GM23338 (cell line): ENCODE measurements at regions not wholly inside any gene's neighbourhood (a gene's known extent, or its start where the extent isn't known, plus 50 kb on each side); places are given as distances from the start of the nearest gene placed in this dataset.
A peak's percentile ranks its signal among the peaks of the same experiment; 100 is the strongest.

Experiments used
- ATAC-seq: fragments of 200-7000 bp; cut with Tn5 transposase; 3 replicates; pipeline ENCODE4 v1.9.1; 2020
- DNase-seq: peaks from one replicate; pipeline ENCODE4 v3.0.0-alpha.2; 2015; ENCODE audit warnings: low spot score
- H2AFZ ChIP-seq: fragments of 200-600 bp; sonication (generic); 2 replicates; pipeline ENCODE4 v1.8.0; 2016; ENCODE audit warnings: antibody characterized with exemption, mild to moderate bottlenecking, moderate library complexity
- H3F3A ChIP-seq: fragments of 200-600 bp; sonication (generic); replicated peaks from 2 replicates; pipeline ENCODE4 v1.8.0; 2017; ENCODE audit warnings: antibody characterized with exemption, mixed run types, low read depth
- H3K27ac ChIP-seq: fragments of 200-600 bp; sonication (generic); 2 replicates; pipeline ENCODE4 v1.6.1; 2016; ENCODE audit warnings: low read depth
- H3K27me3 ChIP-seq: fragments of 200-600 bp; sonication (generic); 2 replicates; pipeline ENCODE4 v1.8.0; 2016; ENCODE audit warnings: mild to moderate bottlenecking, mixed run types, moderate library complexity; ENCODE audit not compliant: insufficient read depth
- H3K36me3 ChIP-seq: fragments of 200-600 bp; sonication (generic); 2 replicates; pipeline ENCODE4 v1.8.0; 2016; ENCODE audit warnings: mild to moderate bottlenecking; ENCODE audit not compliant: insufficient read depth
- H3K4me1 ChIP-seq: fragments of 200-600 bp; sonication (generic); 2 replicates; pipeline ENCODE4 v1.8.0; 2016; ENCODE audit warnings: mild to moderate bottlenecking, moderate library complexity; ENCODE audit not compliant: insufficient read depth
- H3K4me2 ChIP-seq: fragments of 200-600 bp; sonication (generic); 2 replicates; pipeline ENCODE4 v1.7.1; 2017; ENCODE audit warnings: mixed run types
- H3K4me3 ChIP-seq: fragments of 200-600 bp; sonication (generic); 2 replicates; pipeline ENCODE4 v1.6.1; 2016; ENCODE audit warnings: mixed run types
- H3K79me2 ChIP-seq: fragments of 200-600 bp; sonication (generic); replicated peaks from 2 replicates; pipeline ENCODE4 v1.8.0; 2017; ENCODE audit warnings: mild to moderate bottlenecking; ENCODE audit not compliant: insufficient read depth
- H3K9me2 ChIP-seq: fragments of 200-600 bp; sonication (generic); 2 replicates; pipeline ENCODE4 v1.8.0; 2017; ENCODE audit not compliant: insufficient read depth
- H4K20me1 ChIP-seq: fragments of 200-600 bp; sonication (generic); replicated peaks from 2 replicates; pipeline ENCODE4 v1.8.0; 2017; ENCODE audit warnings: mild to moderate bottlenecking; ENCODE audit not compliant: insufficient read depth
- H3K27ac Mint-ChIP-seq: 2 replicates; pipeline ENCODE4 v1.8.0; 2020; ENCODE audit warnings: inconsistent platforms, mild to moderate bottlenecking, moderate library complexity, mixed read lengths
- H3K27me3 Mint-ChIP-seq: 3 replicates; pipeline ENCODE4 v1.8.0; 2022; ENCODE audit warnings: low read depth, mild to moderate bottlenecking, moderate library complexity, mixed read lengths, inconsistent platforms; ENCODE audit not compliant: insufficient read depth, poor library complexity
- H3K36me3 Mint-ChIP-seq: 3 replicates; pipeline ENCODE4 v1.8.0; 2021; ENCODE audit warnings: low read depth, mild to moderate bottlenecking, inconsistent platforms, moderate library complexity, mixed read lengths
- H3K4me1 Mint-ChIP-seq: 3 replicates; pipeline ENCODE4 v1.8.0; 2020; ENCODE audit warnings: mild to moderate bottlenecking, inconsistent platforms, mixed read lengths
- H3K4me3 Mint-ChIP-seq: 3 replicates; pipeline ENCODE4 v1.8.0; 2021; ENCODE audit warnings: moderate library complexity, mild to moderate bottlenecking, inconsistent platforms, mixed read lengths
- H3K9me3 Mint-ChIP-seq: 3 replicates; pipeline ENCODE4 v1.8.0; 2020; ENCODE audit warnings: moderate library complexity, mild to moderate bottlenecking, inconsistent platforms, mixed read lengths
- CTCF ChIP-seq, 2 experiments: fragments of 200-600 bp in 1 of 2; sonication (generic) in 1 of 2; conservative IDR thresholded peaks; 2 replicates each; pipeline versions ENCODE4 v1.5.1 to v1.6.1; 2016 to 2017; ENCODE audit warnings: antibody characterized with exemption in 2 of 2, low read depth in 2 of 2, mild to moderate bottlenecking in 2 of 2, moderate library complexity in 1 of 2
- EZH2 ChIP-seq: fragments of 200-600 bp; sonication (generic); IDR thresholded peaks from one replicate; pipeline ENCODE4 v1.8.0; 2017; ENCODE audit warnings: antibody characterized with exemption, mild to moderate bottlenecking, low read depth; ENCODE audit not compliant: unreplicated experiment
- JUNB ChIP-seq: IDR thresholded peaks from one replicate; pipeline ENCODE4 v1.6.1; 2016; ENCODE audit warnings: antibody characterized with exemption; ENCODE audit not compliant: unreplicated experiment
- REST ChIP-seq: IDR thresholded peaks from one replicate; pipeline ENCODE4 v1.6.1; 2018; ENCODE audit warnings: antibody characterized with exemption; ENCODE audit not compliant: unreplicated experiment
- STAT1 ChIP-seq: IDR thresholded peaks from one replicate; pipeline ENCODE4 v1.6.1; 2016; ENCODE audit warnings: antibody characterized with exemption; ENCODE audit not compliant: unreplicated experiment
- ZNF114 ChIP-seq: fragments of 250-450 bp; sonication (Bioruptor Pico); IDR thresholded peaks from 2 replicates; pipeline ENCODE4 v1.5.0; 2020; ENCODE audit warnings: mild to moderate bottlenecking, moderate library complexity
- ZNF331 ChIP-seq: fragments of 250-450 bp; sonication (Bioruptor Pico); IDR thresholded peaks from 2 replicates; pipeline ENCODE4 v1.5.0; 2020; ENCODE audit warnings: low read depth, mild to moderate bottlenecking, moderate library complexity

GRCh38 chrX:74015379-74016019 is 163.0 kb upstream of the XIST start:
- peak; percentile 70 for DNase-seq
- H3K36me3 Mint-ChIP-seq = peaks cover 38% of the 10 kb centered on the region
- Histone ChIP-seq H3K4me3 (no peak overlapping the region), H3K27me3 (no peaks in the 10 kb centered on the region), H3K4me2 (no peak overlapping the region), H3K79me2 (no peaks in the 10 kb centered on the region), H3K9me2 (no peaks in the 10 kb centered on the region), H3K36me3 (no peaks in the 10 kb centered on the region), H3K4me1 (no peaks in the 10 kb centered on the region), H3K27ac (no peak overlapping the region), H2AFZ (no peak overlapping the region), H4K20me1 (no peaks in the 10 kb centered on the region), H3F3A (no peaks in the 10 kb centered on the region)
- H3K27me3 Mint-ChIP-seq = peaks cover 1% of the 10 kb centered on the region
- H3K9me3 Mint-ChIP-seq = peaks cover 23% of the 10 kb centered on the region
- H3K4me3 Mint-ChIP-seq = no peak overlapping the region
- no peaks in the 10 kb centered on the region for H3K4me1 Mint-ChIP-seq
- H3K27ac Mint-ChIP-seq = no peak overlapping the region
- TF ChIP-seq EZH2 (no peak), REST (no peak), CTCF (conservative IDR thresholded peaks at IDR 0.05; ENCODE audit: low read depth in 2 of 2) (peak; percentile 77 to 81)
- ATAC-seq = peak; percentile 92

GRCh38 chrX:74009041-74009440 is 156.5 kb upstream of the XIST start:
- H3K27ac Mint-ChIP-seq = no peak overlapping the region
- H3K27ac ChIP-seq = no peak overlapping the region; the same call in 1 of the 2 replicates

More at GRCh38 chrX:74009041-74009440, 156.5 kb upstream of the XIST start:
- no peak for TF ChIP-seq JUNB
- TF ChIP-seq ZNF114 (CRISPR knock-in tag) = no peak
- TF ChIP-seq STAT1 = no peak
- no peak for TF ChIP-seq ZNF331 (CRISPR knock-in tag)
- H3K4me2 ChIP-seq = no peak overlapping the region
- H4K20me1 ChIP-seq = no peaks in the 10 kb centered on the region
- Mint-ChIP-seq H3K9me3 (peaks cover 16% of the 10 kb centered on the region; the same call in 2 of the 3 replicates), H3K4me3 (no peak overlapping the region), H3K4me1 (no peaks in the 10 kb centered on the region), H3K36me3 (peaks cover 24% of the 10 kb centered on the region), H3K27me3 (no peaks in the 10 kb centered on the region)
- no peak overlapping the region for H2AFZ ChIP-seq
- no peaks in the 10 kb centered on the region for H3K79me2 ChIP-seq
- no peak overlapping the region for H3K4me3 ChIP-seq
- no peaks in the 10 kb centered on the region for H3K9me2 ChIP-seq
- H3K36me3 ChIP-seq = peaks cover 5% of the 10 kb centered on the region; the same call in 1 of the 2 replicates
- H3K4me1 ChIP-seq = no peaks in the 10 kb centered on the region
- H3K27me3 ChIP-seq = no peaks in the 10 kb centered on the region
- DNase-seq = no peak
- H3F3A ChIP-seq = no peaks in the 10 kb centered on the region
- no peak for ATAC-seq
